K562 (cell line): ENCODE measurements at regions not wholly inside any gene's neighbourhood (a gene's known extent, or its start where the extent isn't known, plus 50 kb on each side); places are given as distances from the start of the nearest gene placed in this dataset.

ENCODE experiments used
- ATAC-seq: fragments of 200-7000 bp; cut with Tn5 transposase; 3 replicates; pipeline ENCODE4 v1.9.1; 2020; ENCODE audit warnings: moderate library complexity
- BruUV-seq: library from RNA; stranded (reverse); fragments of 400-500 nt; replicated peaks from 2 replicates; lab custom pipeline; 2021; lab: Mats Ljungman, UMichigan
- CTCF ChIA-PET: fragments of 300-600 bp; formaldehyde crosslinking; extraction: SDS; loops from one replicate; lab custom pipeline; 2021; ENCODE audit warnings: low intra/inter-chr PET ratio; lab: Yijun Ruan, JAX
- POLR2A ChIA-PET: fragments of 300-600, 350-650 bp; sonication (Branson Sonifier 250); formaldehyde crosslinking; extraction: SDS; loops from one replicate; lab custom pipeline; 2021; ENCODE audit warnings: antibody characterized with exemption, inconsistent platforms; lab: Yijun Ruan, JAX
- DNase-seq, 4 experiments: peaks; one replicate each; pipeline versions ENCODE4 v3.0.0 to v3.0.0-alpha.2; 2011 to 2018; ENCODE audit warnings: low spot score in 3 of 4, mixed read lengths in 3 of 4; ENCODE audit errors: extremely low read depth in 1 of 4
- FAIRE-seq: peaks from 2 replicates; lab custom pipeline; 2011; peaks lifted over from hg19 to GRCh38; lab: Jason Lieb, UNC
- H2AFZ ChIP-seq: 2 replicates; pipeline ENCODE4 v1.6.0; 2011; ENCODE audit warnings: low read depth, low read length, control low read depth, inconsistent platforms
- H3K27ac ChIP-seq: fragments of 200-600 bp; 3 replicates; pipeline ENCODE4 v1.8.0; 2011; ENCODE audit warnings: low read depth, mild to moderate bottlenecking, control low read depth, inconsistent platforms, low read length, moderate library complexity, mixed read lengths; ENCODE audit errors: extremely low read depth
- H3K27me3 ChIP-seq, 2 experiments: fragments of 300-600 bp in 1 of 2; 2 replicates in 1 of 2; 3 replicates in 1 of 2; pipeline versions ENCODE4 v1.6.0 to v1.8.0; 2011; ENCODE audit warnings: inconsistent platforms in 2 of 2, low read length in 2 of 2, mild to moderate bottlenecking in 1 of 2, mixed read lengths in 1 of 2, moderate library complexity in 1 of 2; ENCODE audit not compliant: control insufficient read depth in 2 of 2, insufficient read depth in 2 of 2
- H3K36me3 ChIP-seq: fragments of 300-600 bp; 3 replicates; pipeline ENCODE4 v1.8.0; 2011; ENCODE audit warnings: mild to moderate bottlenecking, low read length, inconsistent platforms; ENCODE audit not compliant: control insufficient read depth, insufficient read depth
- H3K4me1 ChIP-seq, 2 experiments: fragments of 200-600 bp in 1 of 2; replicated peaks in 1 of 2; 2 replicates in 1 of 2; 3 replicates in 1 of 2; pipeline versions ENCODE4 v1.5.1 to v1.8.0; 2011; ENCODE audit warnings: inconsistent platforms in 2 of 2, low read length in 2 of 2, mild to moderate bottlenecking in 1 of 2, mixed read lengths in 1 of 2, moderate library complexity in 1 of 2; ENCODE audit not compliant: control insufficient read depth in 2 of 2, insufficient read depth in 2 of 2
- H3K4me2 ChIP-seq: 2 replicates; pipeline ENCODE4 v1.6.1; 2011; ENCODE audit warnings: low read length, control low read depth, inconsistent platforms, mixed read lengths; ENCODE audit not compliant: insufficient read depth
- H3K4me3 ChIP-seq: fragments of 200-600 bp; sonication (generic), shearing (Covaris generic); 2 replicates; pipeline ENCODE4 v1.5.1; 2016; ENCODE audit warnings: control low read depth, inconsistent platforms
- H3K79me2 ChIP-seq: fragments of 200-600 bp; 3 replicates; pipeline ENCODE4 v1.8.0; 2011; ENCODE audit warnings: low read length, inconsistent platforms; ENCODE audit not compliant: control insufficient read depth, insufficient read depth
- H3K9ac ChIP-seq, 2 experiments: 2 replicates each; pipeline versions ENCODE4 v1.6.0 to v1.6.1; 2011; ENCODE audit warnings: low read depth in 2 of 2, low read length in 2 of 2, control low read depth in 1 of 2, inconsistent platforms in 1 of 2, mild to moderate bottlenecking in 1 of 2, mixed read lengths in 1 of 2; ENCODE audit not compliant: insufficient read depth in 1 of 2
- H3K9me1 ChIP-seq: one replicate; pipeline ENCODE4 v1.6.0; 2011; ENCODE audit warnings: inconsistent platforms, mild to moderate bottlenecking, low read length, moderate library complexity; ENCODE audit not compliant: control insufficient read depth, insufficient read depth
- H3K9me3 ChIP-seq: replicated peaks from 2 replicates; pipeline ENCODE4 v1.5.1; 2011; ENCODE audit warnings: low read depth, low read length, inconsistent platforms; ENCODE audit not compliant: control insufficient read depth, insufficient read depth
- H4K20me1 ChIP-seq: replicated peaks from 2 replicates; pipeline ENCODE4 v1.6.1; 2011; ENCODE audit warnings: low read length, inconsistent platforms, mixed read lengths; ENCODE audit not compliant: control insufficient read depth, insufficient read depth
- CREM ChIP-seq: IDR thresholded peaks from 2 replicates; pipeline ENCODE4 v1.6.1; 2014; ENCODE audit warnings: antibody characterized with exemption, low read depth
- FOXM1 ChIP-seq, 2 experiments: fragments of 450-650 bp in 1 of 2; sonication (generic) in 1 of 2; formaldehyde crosslinking in 1 of 2; IDR thresholded peaks; 2 replicates each; pipeline versions ENCODE4 v1.6.1 to v1.9.0; 2017 to 2022; ENCODE audit warnings: low read depth in 2 of 2, mild to moderate bottlenecking in 2 of 2, missing genetic modification reagents in 1 of 2, moderate library complexity in 1 of 2
- HLTF ChIP-seq: fragments of 450-650 bp; IDR thresholded peaks from 2 replicates; pipeline ENCODE4 v1.6.1; 2016
- LCOR ChIP-seq: sonication (generic); formaldehyde crosslinking; IDR thresholded peaks from 2 replicates; pipeline ENCODE4 v1.8.0; 2022; ENCODE audit warnings: mild to moderate bottlenecking, missing genetic modification reagents
- PKNOX1 ChIP-seq: fragments of 450-650 bp; IDR thresholded peaks from 2 replicates; pipeline ENCODE4 v1.6.1; 2016
- POLR2AphosphoS5 ChIP-seq: IDR thresholded peaks from 2 replicates; pipeline ENCODE4 v1.6.1; 2011; ENCODE audit warnings: mild to moderate bottlenecking, low read depth, low read length, moderate library complexity; ENCODE audit not compliant: control insufficient read depth, insufficient read depth
- PRMT5 ChIP-seq: sonication (generic); formaldehyde crosslinking; IDR thresholded peaks from 2 replicates; pipeline ENCODE4 v1.5.0; 2020; ENCODE audit warnings: missing genetic modification reagents
- TGIF2 ChIP-seq: sonication (generic); formaldehyde crosslinking; IDR thresholded peaks from 2 replicates; pipeline ENCODE4 v1.8.1; 2022; ENCODE audit warnings: mild to moderate bottlenecking, missing genetic modification reagents, moderate library complexity
- WGBS: fragments of 100-300 bp; shearing (Covaris generic); methylation state at CpG from one replicate; pipeline ENCODE4 v1.1.6; 2016; ENCODE audit warnings: low coverage, mixed read lengths; ENCODE audit not compliant: insufficient coverage; ENCODE audit errors: missing lambda C conversion rate; 5-methylcytosine and 5-hydroxymethylcytosine counted together
- in situ Hi-C: fragments of 300-500 bp; cut with MboI; formaldehyde crosslinking; loops from 4 replicates; pipeline ENCODE4 v1.15.0; 2018; ENCODE audit warnings: inconsistent platforms, mixed read lengths
- intact Hi-C: fragments of 100-400 bp; cut with micrococcal nuclease; formaldehyde crosslinking; loops from 2 replicates; pipeline ENCODE4 v1.14.2; 2022
- TF ChIP-seq, protein P1 (sequence below): fragments of 250-450 bp; sonication (Bioruptor Pico); IDR thresholded peaks from 2 replicates; pipeline ENCODE4 v1.5.0; 2021; ENCODE audit warnings: mild to moderate bottlenecking, moderate library complexity
- TF ChIP-seq, protein P2 (sequence below), 2 experiments: fragments of 200-800 bp in 1 of 2; sonication (Bioruptor generic) in 1 of 2; sonication (generic) in 1 of 2; formaldehyde crosslinking in 1 of 2; IDR thresholded peaks in 1 of 2; conservative IDR thresholded peaks in 1 of 2; 2 replicates each; pipeline versions ENCODE4 v1.5.0 to v1.6.1; 2016 to 2020; ENCODE audit warnings: missing compliant biosample characterization in 1 of 2, missing genetic modification characterization in 1 of 2, missing genetic modification reagents in 1 of 2

- H3K36me3 ChIP-seq: no peaks in the 10 kb centered on the region
Measured at GRCh38 chr7:153529651-153530165, 522.5 kb upstream of the DPP6 start.

More at GRCh38 chr7:153529651-153530165, 522.5 kb upstream of the DPP6 start:
- TF ChIP-seq PKNOX1: no peak
- TF ChIP-seq CREM: no peak
- no peak for TF ChIP-seq PRMT5 (CRISPR knock-in tag)
- no peak for TF ChIP-seq FOXM1 (IDR thresholded peaks at IDR 0.05; ENCODE audit: low read depth)
- TF ChIP-seq FOXM1 (CRISPR knock-in tag; IDR thresholded peaks at IDR 0.05; ENCODE audit: low read depth): no peak
- TF ChIP-seq, protein P1, sequence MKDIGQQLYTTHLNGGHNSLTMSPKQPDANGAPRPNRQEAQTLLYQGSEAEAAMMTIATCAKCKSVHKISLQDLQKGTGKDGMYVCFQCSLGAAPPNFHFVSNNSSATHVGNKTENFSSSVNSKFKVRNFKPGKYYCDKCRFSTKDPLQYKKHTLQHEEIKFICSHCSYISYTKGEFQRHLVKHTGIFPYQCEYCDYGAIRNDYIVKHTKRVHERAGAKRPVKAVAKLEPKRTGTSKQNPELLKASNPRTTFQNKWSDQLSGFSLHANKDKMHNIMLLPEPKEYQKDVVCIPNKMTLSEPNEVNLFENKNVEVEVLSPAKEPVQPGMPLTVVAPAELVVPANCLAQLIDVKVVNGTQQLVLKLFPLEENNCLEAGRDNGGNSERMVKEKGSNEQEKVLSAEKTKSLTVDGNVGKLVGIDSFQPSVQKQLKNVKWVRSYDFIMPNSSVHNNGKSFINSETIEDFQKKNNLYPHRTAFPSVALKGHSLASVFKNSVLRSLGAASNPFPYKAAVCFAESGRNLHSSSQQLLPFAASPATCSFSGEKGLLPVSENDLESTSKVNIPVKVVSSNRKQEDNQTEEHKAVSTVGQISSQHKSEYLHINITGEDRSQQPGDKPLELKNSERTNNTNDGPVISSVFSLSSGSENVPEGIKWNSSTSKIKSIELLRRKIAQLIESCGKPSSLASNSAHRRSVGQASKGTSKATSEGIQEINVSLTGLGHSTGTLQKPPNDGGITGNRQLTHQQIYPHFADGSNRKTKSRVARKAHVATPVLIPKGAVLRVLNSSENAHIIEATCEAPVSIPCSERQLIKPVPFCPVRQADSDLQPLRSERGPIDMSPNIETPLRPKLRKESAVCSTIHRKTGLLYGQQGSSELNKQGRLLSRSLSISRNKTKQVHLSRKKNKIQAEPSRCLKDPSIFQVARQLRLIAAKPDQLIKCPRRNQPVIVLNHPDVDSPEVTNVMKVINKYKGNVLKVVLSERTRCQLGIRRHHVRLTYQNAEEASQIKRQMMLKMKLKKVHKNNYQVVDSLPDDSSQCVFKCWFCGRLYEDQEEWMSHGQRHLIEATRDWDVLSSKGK (CRISPR knock-in tag): no peak
- no peak for TF ChIP-seq HLTF
- no peak for TF ChIP-seq TGIF2 (CRISPR knock-in tag)
- TF ChIP-seq, protein P2, sequence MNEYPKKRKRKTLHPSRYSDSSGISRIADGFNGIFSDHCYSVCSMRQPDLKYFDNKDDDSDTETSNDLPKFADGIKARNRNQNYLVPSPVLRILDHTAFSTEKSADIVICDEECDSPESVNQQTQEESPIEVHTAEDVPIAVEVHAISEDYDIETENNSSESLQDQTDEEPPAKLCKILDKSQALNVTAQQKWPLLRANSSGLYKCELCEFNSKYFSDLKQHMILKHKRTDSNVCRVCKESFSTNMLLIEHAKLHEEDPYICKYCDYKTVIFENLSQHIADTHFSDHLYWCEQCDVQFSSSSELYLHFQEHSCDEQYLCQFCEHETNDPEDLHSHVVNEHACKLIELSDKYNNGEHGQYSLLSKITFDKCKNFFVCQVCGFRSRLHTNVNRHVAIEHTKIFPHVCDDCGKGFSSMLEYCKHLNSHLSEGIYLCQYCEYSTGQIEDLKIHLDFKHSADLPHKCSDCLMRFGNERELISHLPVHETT (CRISPR knock-in tag; conservative IDR thresholded peaks at IDR 0.05 in 1 of 2, IDR thresholded peaks at IDR 0.05 in 1 of 2): no peak
- TF ChIP-seq POLR2AphosphoS5: no peak
- no peak for TF ChIP-seq LCOR (CRISPR knock-in tag)
- TF ChIP-seq, all 486 proteins: peak for 0
- Histone ChIP-seq H3K9me1 (no peaks in the 10 kb centered on the region), H3K9me3 (no peaks in the 10 kb centered on the region), H3K79me2 (no peaks in the 10 kb centered on the region), H3K27me3 (peaks cover 8 to 39% of the 10 kb centered on the region in 2 experiments; a peak in 4 of 5 replicates), H4K20me1 (no peaks in the 10 kb centered on the region), H3K9ac (no peak overlapping the region), H3K4me1 (no peaks in the 10 kb centered on the region), H2AFZ (no peak overlapping the region), H3K27ac (no peak overlapping the region), H3K4me2 (no peak overlapping the region), H3K4me3 (no peak overlapping the region)
- CTCF ChIA-PET: no interaction called here
- DNase-seq: no peak
- 9% methylated on average over 12 of the region's 12 CpGs for WGBS
- no peak for FAIRE-seq
- intact Hi-C loops (no loop called here), in situ Hi-C loops (no loop called here)
- ATAC-seq: no peak
- BruUV-seq: no TSS peak
- POLR2A ChIA-PET: no interaction called here
